Neuronal stem cell (in vitro differentiated cells): ENCODE measurements at regions not wholly inside any gene's neighbourhood (a gene's known extent, or its start where the extent isn't known, plus 50 kb on each side); places are given as distances from the start of the nearest gene placed in this dataset.

ENCODE experiments used
- DNase-seq: peaks from one replicate; pipeline ENCODE4 v3.0.0-alpha.2; 2013; ENCODE audit warnings: low spot score
- H2AFZ ChIP-seq: one replicate; pipeline ENCODE4 v1.6.1; 2013; ENCODE audit warnings: mild to moderate bottlenecking, low read length, inconsistent platforms
- H2AK5ac ChIP-seq: 2 replicates; pipeline ENCODE4 v1.6.1; 2013; ENCODE audit warnings: low read depth, mild to moderate bottlenecking, inconsistent platforms, low read length, moderate library complexity, mixed read lengths
- H2BK120ac ChIP-seq: 2 replicates; pipeline ENCODE4 v1.6.1; 2013; ENCODE audit warnings: low read depth, mild to moderate bottlenecking, inconsistent platforms, low read length, moderate library complexity, mixed read lengths
- H2BK12ac ChIP-seq: one replicate; pipeline ENCODE4 v1.6.1; 2013; ENCODE audit warnings: low read length, inconsistent platforms
- H2BK15ac ChIP-seq: 2 replicates; pipeline ENCODE4 v1.6.1; 2013; ENCODE audit warnings: mild to moderate bottlenecking, low read length, inconsistent platforms, mixed read lengths
- H2BK5ac ChIP-seq: one replicate; pipeline ENCODE4 v1.6.1; 2013; ENCODE audit warnings: inconsistent platforms, mild to moderate bottlenecking, low read length, moderate library complexity
- H3K14ac ChIP-seq: one replicate; pipeline ENCODE4 v1.6.1; 2013; ENCODE audit warnings: low read length, inconsistent platforms
- H3K18ac ChIP-seq: 2 replicates; pipeline ENCODE4 v1.6.1; 2013; ENCODE audit warnings: low read length, inconsistent platforms
- H3K23ac ChIP-seq: 2 replicates; pipeline ENCODE4 v1.6.1; 2013; ENCODE audit warnings: low read depth, mild to moderate bottlenecking, mixed read lengths, low read length, inconsistent platforms; ENCODE audit not compliant: poor library complexity
- H3K27ac ChIP-seq: replicated peaks from 3 replicates; pipeline ENCODE4 v1.5.1; 2013; ENCODE audit warnings: low read length, inconsistent platforms
- H3K27me3 ChIP-seq, 3 experiments: 2 replicates each; pipeline ENCODE4 v1.6.1; 2013; ENCODE audit warnings: low read length in 3 of 3, mild to moderate bottlenecking in 2 of 3, inconsistent platforms in 1 of 3, low read depth in 1 of 3, mixed read lengths in 1 of 3, moderate library complexity in 1 of 3; ENCODE audit not compliant: control insufficient read depth in 3 of 3, insufficient read depth in 3 of 3
- H3K36me3 ChIP-seq, 2 donors: replicated peaks in 1 of 2; 2 replicates each; pipeline ENCODE4 v1.6.1; 2013; ENCODE audit warnings: low read length in 2 of 2; ENCODE audit not compliant: control insufficient read depth in 2 of 2, insufficient read depth in 2 of 2
- H3K4ac ChIP-seq: 2 replicates; pipeline ENCODE4 v1.6.1; 2013; ENCODE audit warnings: inconsistent platforms, mild to moderate bottlenecking, low read length, moderate library complexity
- H3K4me1 ChIP-seq, 2 donors: 1 replicate in 1 of 2; 2 replicates in 1 of 2; pipeline ENCODE4 v1.6.1; 2013; ENCODE audit warnings: low read length in 2 of 2, low read depth in 1 of 2; ENCODE audit not compliant: control insufficient read depth in 2 of 2, insufficient read depth in 1 of 2
- H3K4me2 ChIP-seq: one replicate; pipeline ENCODE4 v1.6.1; 2013; ENCODE audit warnings: mild to moderate bottlenecking, low read length, inconsistent platforms; ENCODE audit not compliant: insufficient read depth, poor library complexity, severe bottlenecking
- H3K4me3 ChIP-seq, 2 donors: 2 replicates each; pipeline ENCODE4 v1.5.1; 2013; ENCODE audit warnings: low read length in 2 of 2, mild to moderate bottlenecking in 2 of 2, inconsistent platforms in 1 of 2, moderate library complexity in 1 of 2
- H3K79me1 ChIP-seq: one replicate; pipeline ENCODE4 v1.6.1; 2013; ENCODE audit warnings: low read depth, mild to moderate bottlenecking, inconsistent platforms, low read length, moderate library complexity
- H3K9ac ChIP-seq: one replicate; pipeline ENCODE4 v1.6.1; 2013; ENCODE audit warnings: mild to moderate bottlenecking, low read depth, low read length, inconsistent platforms; ENCODE audit not compliant: poor library complexity
- H3K9me3 ChIP-seq, 2 donors: replicated peaks in 1 of 2; 2 replicates each; pipeline versions ENCODE3 to v1.6.1; 2013; ENCODE audit warnings: low read length in 2 of 2, mild to moderate bottlenecking in 2 of 2, inconsistent platforms in 1 of 2, low read depth in 1 of 2, mixed read lengths in 1 of 2, moderate library complexity in 1 of 2; ENCODE audit not compliant: control insufficient read depth in 2 of 2, insufficient read depth in 1 of 2
- H4K8ac ChIP-seq: one replicate; pipeline ENCODE4 v1.6.1; 2013; ENCODE audit warnings: low read depth, mild to moderate bottlenecking, inconsistent platforms, low read length, moderate library complexity
- H4K91ac ChIP-seq: one replicate; pipeline ENCODE4 v1.6.1; 2013; ENCODE audit warnings: low read length, low read depth, mild to moderate bottlenecking, inconsistent platforms; ENCODE audit not compliant: poor library complexity
- WGBS, 2 donors: extraction: QIAGEN DNeasy Blood & Tissue Kit; methylation state at CpG; one replicate each; pipeline ENCODE4 v1.1.7; 2013; ENCODE audit warnings: missing lambda C conversion rate in 2 of 2, mixed read lengths in 1 of 2; ENCODE audit not compliant: insufficient read length in 2 of 2, insufficient replicate concordance in 1 of 2; ENCODE audit errors: extremely low coverage in 2 of 2; 5-methylcytosine and 5-hydroxymethylcytosine counted together

- Histone ChIP-seq H3K4me1 (no peaks in the 10 kb centered on the region), H3K4me2 (no peak overlapping the region), H3K27me3 (no peaks in the 10 kb centered on the region), H3K4ac (no peak overlapping the region), H2AK5ac (no peak overlapping the region), H3K23ac (no peak overlapping the region), H2AFZ (no peak overlapping the region), H3K14ac (no peak overlapping the region), H3K9me3 (peaks cover 0 to 3% of the 10 kb centered on the region in 2 donors), H3K4me3 (no peak overlapping the region), H2BK15ac (no peak overlapping the region), H3K79me1 (no peaks in the 10 kb centered on the region), H2BK12ac (no peak overlapping the region), H2BK120ac (no peak overlapping the region), H3K18ac (no peak overlapping the region), H4K91ac (no peak overlapping the region), H3K9ac (no peak overlapping the region), H2BK5ac (no peak overlapping the region), H3K27ac (no peak overlapping the region), H4K8ac (no peak overlapping the region), H3K36me3 (no peaks in the 10 kb centered on the region)
- no peak for DNase-seq
- WGBS, 2 donors, result no CpG with 5 or more reads among the region's 2 CpGs
These were observed 346.7 kb downstream of the CCSER2 start for GRCh38 chr10:84675060-84675459.

- WGBS, 2 donors, result no CpG with 5 or more reads among the region's 3 CpGs
- H4K8ac ChIP-seq, result no peak overlapping the region
These were observed 348.1 kb downstream of the CCSER2 start for GRCh38 chr10:84676536-84676935.

GRCh38 chr10:84681781-84682180 lies 353.4 kb downstream of the CCSER2 start:
- H2BK5ac ChIP-seq, result no peak overlapping the region
- H3K27ac ChIP-seq, result no peak overlapping the region
- no peak overlapping the region for H3K14ac ChIP-seq
- H2AK5ac ChIP-seq, result no peak overlapping the region
- H3K4ac ChIP-seq, result no peak overlapping the region
- H4K8ac ChIP-seq, result no peak overlapping the region
- H3K4me1 ChIP-seq, result no peaks in the 10 kb centered on the region
- H2BK12ac ChIP-seq, result no peak overlapping the region
- no CpG with 5 or more reads among the region's 3 CpGs for WGBS, 2 donors
- H3K4me3 ChIP-seq, result no peak overlapping the region
- H3K36me3 ChIP-seq, result no peaks in the 10 kb centered on the region
- peaks cover 0 to 2% of the 10 kb centered on the region in 2 donors for H3K9me3 ChIP-seq
- H4K91ac ChIP-seq, result no peak overlapping the region
- H3K79me1 ChIP-seq, result no peaks in the 10 kb centered on the region
- H3K18ac ChIP-seq, result no peak overlapping the region
- H3K23ac ChIP-seq, result no peak overlapping the region
- no peak overlapping the region for H2AFZ ChIP-seq
- no peak overlapping the region for H2BK15ac ChIP-seq
- no peak overlapping the region for H2BK120ac ChIP-seq
- no peaks in the 10 kb centered on the region for H3K27me3 ChIP-seq
- H3K9ac ChIP-seq, result no peak overlapping the region
- no peak for DNase-seq
- no peak overlapping the region for H3K4me2 ChIP-seq

More at GRCh38 chr10:84676536-84676935, 348.1 kb downstream of the CCSER2 start:
- Histone ChIP-seq H2BK120ac (no peak overlapping the region), H3K4me1 (no peaks in the 10 kb centered on the region), H3K27ac (no peak overlapping the region), H3K36me3 (no peaks in the 10 kb centered on the region), H2BK5ac (no peak overlapping the region), H3K79me1 (no peaks in the 10 kb centered on the region), H3K9me3 (peaks cover 0 to 3% of the 10 kb centered on the region in 2 donors), H2AFZ (no peak overlapping the region), H3K4me2 (no peak overlapping the region), H3K9ac (no peak overlapping the region), H2BK12ac (no peak overlapping the region), H4K91ac (no peak overlapping the region), H3K4ac (no peak overlapping the region), H3K18ac (no peak overlapping the region), H2BK15ac (no peak overlapping the region), H3K23ac (no peak overlapping the region), H2AK5ac (no peak overlapping the region), H3K4me3 (no peak overlapping the region), H3K14ac (no peak overlapping the region), H3K27me3 (no peaks in the 10 kb centered on the region)
- no peak for DNase-seq

- Histone ChIP-seq H3K27me3 (no peaks in the 10 kb centered on the region), H3K4ac (no peak overlapping the region), H2AK5ac (no peak overlapping the region), H2BK120ac (no peak overlapping the region), H3K9me3 (peaks cover 0 to 2% of the 10 kb centered on the region in 2 donors), H3K4me3 (no peak overlapping the region), H3K18ac (no peak overlapping the region), H3K36me3 (no peaks in the 10 kb centered on the region), H3K4me2 (no peak overlapping the region), H3K27ac (no peak overlapping the region), H2BK15ac (no peak overlapping the region), H4K8ac (no peak overlapping the region), H3K14ac (no peak overlapping the region), H3K4me1 (no peaks in the 10 kb centered on the region), H2BK12ac (no peak overlapping the region), H2BK5ac (no peak overlapping the region), H4K91ac (no peak overlapping the region), H3K79me1 (no peaks in the 10 kb centered on the region), H3K23ac (no peak overlapping the region), H3K9ac (no peak overlapping the region), H2AFZ (no peak overlapping the region)
- WGBS, 2 donors, result no CpG with 5 or more reads among the region's 2 CpGs
- DNase-seq, result no peak
These were observed 355.2 kb downstream of the CCSER2 start for GRCh38 chr10:84683550-84683949.
